ENCODE measurements at regions not wholly inside any gene's neighbourhood (a gene's known extent, or its start where the extent isn't known, plus 50 kb on each side); places are given as distances from the start of the nearest gene placed in this dataset.

DNA sequence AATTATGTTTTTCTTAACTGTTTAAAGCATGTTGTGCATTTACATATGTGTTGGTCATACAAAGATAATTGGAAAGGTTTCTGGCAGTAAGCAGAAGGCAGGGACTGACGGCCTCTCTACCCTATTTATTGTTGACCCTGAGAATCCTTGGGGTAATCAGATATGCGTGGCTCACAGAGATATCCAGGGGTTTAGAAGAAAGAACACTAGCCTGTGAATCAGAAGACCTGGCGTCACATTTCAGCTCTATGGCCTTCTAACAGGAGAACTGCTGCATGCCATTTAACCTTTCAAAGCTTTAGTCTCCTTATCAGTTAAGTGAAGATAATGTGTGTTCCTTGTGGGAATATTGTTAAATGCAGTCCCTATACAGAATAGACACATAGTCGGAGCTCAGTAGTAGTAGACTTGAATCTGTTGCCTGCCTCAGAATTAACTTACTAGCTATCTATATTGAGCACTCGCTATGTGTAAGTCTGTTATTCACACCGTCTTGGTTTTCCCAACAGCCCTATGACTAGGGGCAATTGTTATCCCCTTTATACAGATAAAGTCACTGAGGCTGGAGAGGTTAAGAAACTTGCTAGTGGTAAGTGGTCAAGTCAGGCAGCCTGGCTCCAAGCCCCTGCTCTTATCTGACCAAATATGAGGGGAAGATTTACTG, 129.6 kb upstream of the ANKRD1 start:
- no peaks in the 10 kb centered on the region for H3K27me3 ChIP-seq (ENCODE audit: insufficient read depth, poor library complexity, severe bottlenecking)
- DNase-seq (ENCODE audit: low spot score) (no peak), ATAC-seq (ENCODE audit: low read depth) (no peak)
- no peaks in the 10 kb centered on the region for H3K9me3 ChIP-seq (ENCODE audit: severe bottlenecking)
- no peaks in the 10 kb centered on the region for H3K36me3 ChIP-seq (ENCODE audit: low read depth)
- no peak overlapping the region for H3K4me3 ChIP-seq (ENCODE audit: severe bottlenecking)
- TF ChIP-seq, protein P1, sequence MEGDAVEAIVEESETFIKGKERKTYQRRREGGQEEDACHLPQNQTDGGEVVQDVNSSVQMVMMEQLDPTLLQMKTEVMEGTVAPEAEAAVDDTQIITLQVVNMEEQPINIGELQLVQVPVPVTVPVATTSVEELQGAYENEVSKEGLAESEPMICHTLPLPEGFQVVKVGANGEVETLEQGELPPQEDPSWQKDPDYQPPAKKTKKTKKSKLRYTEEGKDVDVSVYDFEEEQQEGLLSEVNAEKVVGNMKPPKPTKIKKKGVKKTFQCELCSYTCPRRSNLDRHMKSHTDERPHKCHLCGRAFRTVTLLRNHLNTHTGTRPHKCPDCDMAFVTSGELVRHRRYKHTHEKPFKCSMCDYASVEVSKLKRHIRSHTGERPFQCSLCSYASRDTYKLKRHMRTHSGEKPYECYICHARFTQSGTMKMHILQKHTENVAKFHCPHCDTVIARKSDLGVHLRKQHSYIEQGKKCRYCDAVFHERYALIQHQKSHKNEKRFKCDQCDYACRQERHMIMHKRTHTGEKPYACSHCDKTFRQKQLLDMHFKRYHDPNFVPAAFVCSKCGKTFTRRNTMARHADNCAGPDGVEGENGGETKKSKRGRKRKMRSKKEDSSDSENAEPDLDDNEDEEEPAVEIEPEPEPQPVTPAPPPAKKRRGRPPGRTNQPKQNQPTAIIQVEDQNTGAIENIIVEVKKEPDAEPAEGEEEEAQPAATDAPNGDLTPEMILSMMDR (IDR thresholded peaks at IDR 0.05; ENCODE audit: poor library complexity, severe bottlenecking) = no peak
- no peaks in the 10 kb centered on the region for H3K4me1 ChIP-seq (ENCODE audit: insufficient read depth, poor library complexity, severe bottlenecking)
- no peak overlapping the region for H3K27ac ChIP-seq (ENCODE audit: poor library complexity, severe bottlenecking)

DNA sequence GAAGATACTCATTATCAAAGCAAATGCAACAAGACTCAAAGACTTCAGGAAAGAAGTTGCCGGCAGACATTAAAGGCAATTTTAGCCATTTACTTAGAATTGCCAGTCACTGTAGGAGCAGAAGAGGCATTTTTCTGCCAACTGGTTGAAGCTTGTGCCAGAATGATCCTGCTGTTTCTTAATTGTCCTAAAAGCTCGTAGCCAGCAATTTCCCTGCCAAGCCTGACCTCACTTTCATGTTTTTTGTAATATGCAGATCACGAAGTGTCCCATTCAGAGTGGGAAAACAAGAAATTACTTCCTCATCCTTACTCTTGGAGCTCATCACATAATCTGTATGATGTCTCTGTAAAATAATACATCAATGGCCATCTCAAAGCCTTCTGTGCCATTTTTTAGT, 130.9 kb upstream of the ANKRD1 start:
- H3K27ac ChIP-seq (ENCODE audit: poor library complexity, severe bottlenecking) = no peak overlapping the region
- no peak for DNase-seq (ENCODE audit: low spot score)
- TF ChIP-seq, protein P1 (IDR thresholded peaks at IDR 0.05; ENCODE audit: poor library complexity, severe bottlenecking) = no peak

GRCh38 chr10:91054325-91054724, 133.4 kb upstream of the ANKRD1 start:
- Histone ChIP-seq H3K27me3 (ENCODE audit: insufficient read depth, poor library complexity, severe bottlenecking) (no peaks in the 10 kb centered on the region), H3K4me3 (ENCODE audit: severe bottlenecking) (no peak overlapping the region), H3K9me3 (ENCODE audit: severe bottlenecking) (no peaks in the 10 kb centered on the region), H3K36me3 (ENCODE audit: low read depth) (no peaks in the 10 kb centered on the region), H3K4me1 (ENCODE audit: insufficient read depth, poor library complexity, severe bottlenecking) (no peaks in the 10 kb centered on the region), H3K27ac (ENCODE audit: poor library complexity, severe bottlenecking) (no peak overlapping the region)
- TF ChIP-seq, protein P1 (IDR thresholded peaks at IDR 0.05; ENCODE audit: poor library complexity, severe bottlenecking) = no peak
- ATAC-seq (ENCODE audit: low read depth) = no peak
- DNase-seq (ENCODE audit: low spot score) = no peak

More for the DNA sequence above, 130.9 kb upstream of the ANKRD1 start:
- Histone ChIP-seq H3K4me1 (ENCODE audit: insufficient read depth, poor library complexity, severe bottlenecking) (no peaks in the 10 kb centered on the region), H3K27me3 (ENCODE audit: insufficient read depth, poor library complexity, severe bottlenecking) (no peaks in the 10 kb centered on the region), H3K9me3 (ENCODE audit: severe bottlenecking) (no peaks in the 10 kb centered on the region), H3K36me3 (ENCODE audit: low read depth) (no peaks in the 10 kb centered on the region), H3K4me3 (ENCODE audit: severe bottlenecking) (no peak overlapping the region)
- ATAC-seq (ENCODE audit: low read depth) = no peak

GRCh38 chr10:91061187-91061586, 140.3 kb upstream of the ANKRD1 start:
- Histone ChIP-seq H3K36me3 (ENCODE audit: low read depth) (no peaks in the 10 kb centered on the region), H3K27me3 (ENCODE audit: insufficient read depth, poor library complexity, severe bottlenecking) (no peaks in the 10 kb centered on the region), H3K4me3 (ENCODE audit: severe bottlenecking) (no peak overlapping the region), H3K27ac (ENCODE audit: poor library complexity, severe bottlenecking) (no peak overlapping the region), H3K4me1 (ENCODE audit: insufficient read depth, poor library complexity, severe bottlenecking) (no peaks in the 10 kb centered on the region), H3K9me3 (ENCODE audit: severe bottlenecking) (no peaks in the 10 kb centered on the region)
- TF ChIP-seq, protein P1 (IDR thresholded peaks at IDR 0.05; ENCODE audit: poor library complexity, severe bottlenecking) = no peak
- no peak for DNase-seq (ENCODE audit: low spot score)
- no peak for ATAC-seq (ENCODE audit: low read depth)

DNA sequence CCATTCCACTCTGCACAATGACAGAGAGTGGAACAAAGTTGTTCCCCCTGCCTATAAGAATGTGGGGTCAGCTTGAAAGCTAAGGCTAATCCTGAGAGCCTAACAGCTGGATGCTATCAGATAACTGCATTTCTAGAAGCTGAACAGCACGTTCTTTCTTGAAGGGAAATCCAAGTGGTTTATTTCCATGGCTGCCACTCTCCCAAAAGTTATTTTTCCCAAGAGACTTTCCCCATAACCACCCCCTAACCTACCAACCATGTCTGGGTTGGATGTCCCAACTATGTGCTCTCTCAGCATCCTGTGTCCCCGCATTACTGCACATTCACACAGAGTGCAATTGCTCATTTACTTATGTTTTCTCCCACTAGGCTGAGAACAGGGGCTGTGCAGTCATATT, 140.7 kb upstream of the ANKRD1 start:
- H3K27me3 ChIP-seq (ENCODE audit: insufficient read depth, poor library complexity, severe bottlenecking) = no peaks in the 10 kb centered on the region
- DNase-seq (ENCODE audit: low spot score) (no peak), ATAC-seq (ENCODE audit: low read depth) (no peak)
- no peaks in the 10 kb centered on the region for H3K9me3 ChIP-seq (ENCODE audit: severe bottlenecking)
- TF ChIP-seq, protein P1 (IDR thresholded peaks at IDR 0.05; ENCODE audit: poor library complexity, severe bottlenecking) = no peak
- no peak overlapping the region for H3K4me3 ChIP-seq (ENCODE audit: severe bottlenecking)
- no peaks in the 10 kb centered on the region for H3K4me1 ChIP-seq (ENCODE audit: insufficient read depth, poor library complexity, severe bottlenecking)
- no peak overlapping the region for H3K27ac ChIP-seq (ENCODE audit: poor library complexity, severe bottlenecking)
- H3K36me3 ChIP-seq (ENCODE audit: low read depth) = no peaks in the 10 kb centered on the region
